Glutamatergic neuron (in vitro differentiated cells): ENCODE measurements at regions not wholly inside any gene's neighbourhood (a gene's known extent, or its start where the extent isn't known, plus 50 kb on each side); places are given as distances from the start of the nearest gene placed in this dataset.
A peak's percentile ranks its signal among the peaks of the same experiment; 100 is the strongest.

Source experiments
- DNase-seq: peaks from one replicate; pipeline ENCODE4 v3.0.0; 2022
- H3K27ac Mint-ChIP-seq: one replicate; pipeline ENCODE4 v1.8.0; 2020; ENCODE audit warnings: mild to moderate bottlenecking, mixed read lengths, inconsistent platforms; ENCODE audit not compliant: unreplicated experiment
- H3K27me3 Mint-ChIP-seq: one replicate; pipeline ENCODE4 v1.8.0; 2020; ENCODE audit warnings: mild to moderate bottlenecking, moderate library complexity, mixed read lengths, inconsistent platforms; ENCODE audit not compliant: unreplicated experiment
- H3K36me3 Mint-ChIP-seq: one replicate; pipeline ENCODE4 v1.8.0; 2020; ENCODE audit warnings: mild to moderate bottlenecking, mixed read lengths, inconsistent platforms; ENCODE audit not compliant: unreplicated experiment
- H3K4me1 Mint-ChIP-seq: one replicate; pipeline ENCODE4 v1.8.0; 2020; ENCODE audit warnings: mild to moderate bottlenecking, low read depth, mixed read lengths, inconsistent platforms; ENCODE audit not compliant: unreplicated experiment
- H3K4me3 Mint-ChIP-seq: one replicate; pipeline ENCODE4 v1.8.0; 2020; ENCODE audit warnings: mild to moderate bottlenecking, mixed read lengths, inconsistent platforms; ENCODE audit not compliant: unreplicated experiment
- H3K9me3 Mint-ChIP-seq: one replicate; pipeline ENCODE4 v1.8.0; 2020; ENCODE audit warnings: mild to moderate bottlenecking, moderate library complexity, mixed read lengths, inconsistent platforms; ENCODE audit not compliant: unreplicated experiment
- TF ChIP-seq, protein P1 (sequence below): fragments of 200-600 bp; sonication (generic); IDR thresholded peaks from one replicate; pipeline ENCODE4 v1.5.0; 2021; ENCODE audit not compliant: partially characterized antibody, unreplicated experiment

GRCh38 chr2:147068071-147068470, 776.8 kb upstream of the ACVR2A start:
- H3K36me3 Mint-ChIP-seq: peaks cover 11% of the 10 kb centered on the region
- H3K4me3 Mint-ChIP-seq: no peak overlapping the region
- no peak for DNase-seq
- H3K9me3 Mint-ChIP-seq: peaks cover 11% of the 10 kb centered on the region
- H3K27ac Mint-ChIP-seq: peak overlapping the region; percentile 12
- peaks cover 28% of the 10 kb centered on the region for H3K4me1 Mint-ChIP-seq
- TF ChIP-seq, protein P1, sequence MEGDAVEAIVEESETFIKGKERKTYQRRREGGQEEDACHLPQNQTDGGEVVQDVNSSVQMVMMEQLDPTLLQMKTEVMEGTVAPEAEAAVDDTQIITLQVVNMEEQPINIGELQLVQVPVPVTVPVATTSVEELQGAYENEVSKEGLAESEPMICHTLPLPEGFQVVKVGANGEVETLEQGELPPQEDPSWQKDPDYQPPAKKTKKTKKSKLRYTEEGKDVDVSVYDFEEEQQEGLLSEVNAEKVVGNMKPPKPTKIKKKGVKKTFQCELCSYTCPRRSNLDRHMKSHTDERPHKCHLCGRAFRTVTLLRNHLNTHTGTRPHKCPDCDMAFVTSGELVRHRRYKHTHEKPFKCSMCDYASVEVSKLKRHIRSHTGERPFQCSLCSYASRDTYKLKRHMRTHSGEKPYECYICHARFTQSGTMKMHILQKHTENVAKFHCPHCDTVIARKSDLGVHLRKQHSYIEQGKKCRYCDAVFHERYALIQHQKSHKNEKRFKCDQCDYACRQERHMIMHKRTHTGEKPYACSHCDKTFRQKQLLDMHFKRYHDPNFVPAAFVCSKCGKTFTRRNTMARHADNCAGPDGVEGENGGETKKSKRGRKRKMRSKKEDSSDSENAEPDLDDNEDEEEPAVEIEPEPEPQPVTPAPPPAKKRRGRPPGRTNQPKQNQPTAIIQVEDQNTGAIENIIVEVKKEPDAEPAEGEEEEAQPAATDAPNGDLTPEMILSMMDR: no peak
- H3K27me3 Mint-ChIP-seq: peaks cover 8% of the 10 kb centered on the region

GRCh38 chr2:147067136-147067535, 777.7 kb upstream of the ACVR2A start:
- Mint-ChIP-seq H3K36me3 (peaks cover 11% of the 10 kb centered on the region), H3K4me3 (no peak overlapping the region), H3K9me3 (peaks cover 11% of the 10 kb centered on the region), H3K4me1 (peaks cover 28% of the 10 kb centered on the region), H3K27me3 (peaks cover 8% of the 10 kb centered on the region), H3K27ac (no peak overlapping the region)
- TF ChIP-seq, protein P1: no peak
- DNase-seq: no peak

GRCh38 chr2:147062073-147062472, 782.8 kb upstream of the ACVR2A start:
- peaks cover 12% of the 10 kb centered on the region for H3K4me1 Mint-ChIP-seq
- H3K36me3 Mint-ChIP-seq: peaks cover 11% of the 10 kb centered on the region

GRCh38 chr2:147061269-147061668, 783.6 kb upstream of the ACVR2A start:
- peaks cover 2% of the 10 kb centered on the region for H3K9me3 Mint-ChIP-seq
- H3K27me3 Mint-ChIP-seq: peaks cover 3% of the 10 kb centered on the region
- no peak overlapping the region for H3K27ac Mint-ChIP-seq
- no peak overlapping the region for H3K4me3 Mint-ChIP-seq
- TF ChIP-seq, protein P1: no peak
- H3K4me1 Mint-ChIP-seq: peaks cover 12% of the 10 kb centered on the region
- H3K36me3 Mint-ChIP-seq: peaks cover 11% of the 10 kb centered on the region
- DNase-seq: no peak

More at GRCh38 chr2:147062073-147062472, 782.8 kb upstream of the ACVR2A start:
- Mint-ChIP-seq H3K27ac (no peak overlapping the region), H3K4me3 (no peak overlapping the region), H3K27me3 (peaks cover 3% of the 10 kb centered on the region), H3K9me3 (peaks cover 2% of the 10 kb centered on the region)
- no peak for DNase-seq
- TF ChIP-seq, protein P1: no peak

GRCh38 chr2:147057892-147058490, 786.8 kb upstream of the ACVR2A start:
- no peak for DNase-seq
- peaks cover 12% of the 10 kb centered on the region for H3K4me1 Mint-ChIP-seq
- no peaks in the 10 kb centered on the region for H3K9me3 Mint-ChIP-seq
- H3K27me3 Mint-ChIP-seq: peaks cover 3% of the 10 kb centered on the region
- H3K36me3 Mint-ChIP-seq: no peaks in the 10 kb centered on the region
- no peak overlapping the region for H3K27ac Mint-ChIP-seq
- no peak overlapping the region for H3K4me3 Mint-ChIP-seq
- TF ChIP-seq, protein P1: no peak
